GM19099 (cell line): ENCODE measurements at regions not wholly inside any gene's neighbourhood (a gene's known extent, or its start where the extent isn't known, plus 50 kb on each side); places are given as distances from the start of the nearest gene placed in this dataset.

Experiments used
- POLR2A ChIP-seq: IDR thresholded peaks from 3 replicates; pipeline ENCODE4 v1.6.1; 2011; ENCODE audit warnings: low read depth; ENCODE audit not compliant: insufficient read length; ENCODE audit errors: extremely low read depth

GRCh38 chr9:1962588-1963106 lies 52.5 kb upstream of the SMARCA2 start:
- TF ChIP-seq POLR2A, result no peak

DNA sequence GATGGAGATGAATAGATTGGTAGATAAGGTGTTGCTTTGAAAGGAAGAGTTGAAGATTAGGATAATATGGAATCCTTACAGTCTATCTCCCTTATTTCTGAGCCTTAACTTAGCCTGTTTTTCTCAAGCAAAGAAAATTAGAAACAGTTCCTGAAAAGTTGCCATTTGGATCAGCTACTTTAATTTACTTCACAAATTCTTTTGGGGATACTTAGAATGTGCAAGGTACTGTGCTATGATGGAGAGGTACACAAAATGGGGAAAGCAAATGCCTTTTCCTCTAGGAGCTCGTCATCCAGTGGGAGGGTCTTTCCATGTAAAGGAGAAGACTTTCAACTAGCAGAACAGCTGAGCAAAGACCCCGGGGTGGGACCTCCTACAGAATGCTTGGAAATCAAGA lies 51.1 kb upstream of the SMARCA2 start:
- TF ChIP-seq POLR2A, result no peak
